Renal cortical epithelial cell (primary cell): ENCODE measurements at regions not wholly inside any gene's neighbourhood (a gene's known extent, or its start where the extent isn't known, plus 50 kb on each side); places are given as distances from the start of the nearest gene placed in this dataset.
A peak's percentile ranks its signal among the peaks of the same experiment; 100 is the strongest.

ENCODE experiments used
- DNase-seq: peaks from one replicate; pipeline ENCODE4 v3.0.0-alpha.2; 2011; ENCODE audit warnings: low read depth

DNA sequence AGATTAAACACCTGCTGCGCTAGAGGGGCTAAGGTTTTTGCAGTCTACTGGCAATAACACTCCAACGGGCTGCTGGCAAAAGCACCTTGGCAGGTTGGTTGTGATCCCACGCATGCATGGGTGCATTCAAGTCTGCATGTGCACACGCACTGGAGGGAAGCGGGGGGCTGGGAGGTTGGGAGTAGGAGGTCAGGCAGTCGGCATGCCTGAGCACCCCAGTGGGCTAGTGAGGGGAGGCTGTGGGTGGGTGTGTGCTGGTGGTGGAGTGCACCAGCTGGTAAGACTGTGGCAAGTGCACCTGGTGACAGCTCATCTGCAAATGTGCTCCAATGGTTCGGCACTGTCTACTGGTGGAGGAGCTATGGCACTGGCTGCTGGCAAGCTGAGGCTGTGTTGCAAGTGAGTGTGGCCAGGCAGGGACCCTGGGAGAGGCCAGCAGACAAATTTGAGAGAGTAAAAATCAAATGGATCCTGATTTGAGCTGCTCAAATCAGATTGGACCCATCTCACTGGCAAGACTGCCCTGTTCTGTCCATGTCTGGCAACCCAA, 460.6 kb upstream of the DSEL start:
- no peak for DNase-seq

DNA sequence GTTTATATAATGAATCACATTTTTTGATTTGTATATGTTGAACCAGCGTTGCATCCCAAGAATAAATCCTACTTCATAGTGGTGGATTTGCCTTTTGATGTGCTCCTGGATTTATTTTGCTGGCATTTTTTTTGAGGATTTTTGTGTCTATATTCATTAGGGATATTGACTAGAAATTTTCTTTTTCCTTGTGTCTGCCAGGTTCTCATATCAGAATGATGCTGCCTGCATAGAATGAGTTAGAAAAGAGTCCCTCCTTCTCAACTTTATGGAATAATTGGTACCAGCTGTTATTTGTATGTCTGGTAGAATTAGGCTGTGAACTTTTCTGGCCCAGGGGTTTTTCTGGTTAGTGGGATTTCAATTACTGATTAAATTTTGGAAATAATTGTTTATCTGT, 457.4 kb upstream of the DSEL start:
- DNase-seq, result no peak

DNA sequence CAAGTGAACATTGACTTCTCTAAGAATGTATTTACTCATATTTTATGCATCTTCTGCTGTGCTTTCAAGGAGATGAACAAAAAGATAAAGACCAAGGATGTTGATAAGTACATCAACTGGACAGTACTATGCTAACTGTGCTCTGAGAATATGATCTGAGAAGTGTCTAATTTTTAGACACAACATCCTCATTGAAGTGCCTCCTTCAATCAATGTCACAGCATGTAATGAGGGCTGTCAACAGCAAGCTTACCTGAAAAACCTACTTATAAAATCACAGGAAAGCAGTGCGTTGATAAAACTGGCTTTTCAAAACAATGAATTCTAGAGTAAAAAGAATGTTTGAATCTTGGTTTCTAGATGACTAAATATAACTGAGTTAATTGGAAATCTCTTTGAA, 452.9 kb upstream of the DSEL start:
- DNase-seq, result no peak

DNA sequence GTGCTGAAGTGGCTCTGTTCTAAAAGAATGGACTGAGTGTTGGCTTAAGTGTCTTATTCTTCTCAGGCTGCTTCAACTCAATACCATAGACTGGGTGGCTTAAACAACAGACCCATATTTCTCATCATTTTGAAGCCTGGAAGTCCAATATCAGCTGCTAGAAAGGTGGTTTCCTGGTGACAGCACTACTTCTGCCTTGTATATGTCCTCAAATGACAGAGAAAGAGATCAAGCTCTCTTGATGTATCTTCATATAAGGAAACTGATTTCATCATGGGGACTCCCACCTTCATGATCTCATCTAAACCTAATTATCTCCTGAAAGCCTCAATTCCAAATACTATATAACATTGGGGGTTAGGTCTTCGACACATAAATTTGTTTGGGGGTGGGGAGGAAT, 449.7 kb upstream of the DSEL start:
- no peak for DNase-seq

DNA sequence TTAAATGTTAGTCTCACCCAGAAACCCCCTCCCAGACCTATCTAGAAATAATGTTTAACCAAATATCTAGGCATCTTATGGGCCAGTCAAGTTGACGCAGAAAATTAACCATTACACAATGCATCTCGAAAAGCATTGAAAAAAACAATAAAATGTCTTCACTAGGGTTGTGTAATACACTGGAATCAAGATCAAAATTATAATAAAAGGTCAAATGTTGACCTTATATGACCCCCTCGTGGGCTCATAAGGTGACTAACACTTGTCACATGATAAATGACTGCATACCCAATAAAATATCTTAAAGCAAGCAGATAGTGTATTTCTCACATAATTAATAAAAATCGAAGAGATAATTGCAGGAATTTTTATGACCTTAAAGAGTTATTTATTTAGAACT, 447.9 kb upstream of the DSEL start:
- DNase-seq, result no peak

DNA sequence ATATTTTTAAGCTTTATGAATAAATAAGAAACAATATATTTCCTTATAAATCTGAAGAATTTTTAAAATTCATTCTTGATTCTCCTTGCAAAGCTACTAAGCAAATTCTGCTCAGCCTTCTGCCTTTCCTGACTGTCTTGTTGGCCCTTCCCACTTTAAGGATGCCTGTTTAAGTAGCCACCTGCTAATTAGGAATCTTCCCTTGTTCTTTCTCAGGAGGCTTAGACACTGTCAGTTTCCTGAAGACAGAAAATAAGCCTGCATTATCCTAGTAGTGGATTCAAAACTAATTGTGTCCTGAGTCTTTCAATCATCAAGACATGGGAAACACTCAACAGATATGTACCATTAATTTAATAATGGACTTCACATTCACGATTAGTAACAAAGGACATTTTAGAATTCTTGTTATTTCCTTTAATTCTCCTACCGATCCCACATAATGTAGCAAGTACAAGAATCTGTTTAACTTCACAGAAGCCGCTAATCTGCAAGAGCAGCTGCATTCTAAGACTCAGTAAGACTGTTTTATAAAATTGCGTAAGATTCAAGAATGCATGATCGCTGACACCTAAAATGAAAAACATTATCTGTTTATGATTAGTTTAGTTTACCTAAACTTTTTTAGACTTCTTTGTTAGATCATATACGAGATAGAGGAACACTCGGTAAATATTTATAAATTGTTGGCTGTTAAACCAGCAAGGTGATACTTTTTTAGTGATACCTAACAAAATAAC, 445.4 kb upstream of the DSEL start:
- DNase-seq, result no peak

DNA sequence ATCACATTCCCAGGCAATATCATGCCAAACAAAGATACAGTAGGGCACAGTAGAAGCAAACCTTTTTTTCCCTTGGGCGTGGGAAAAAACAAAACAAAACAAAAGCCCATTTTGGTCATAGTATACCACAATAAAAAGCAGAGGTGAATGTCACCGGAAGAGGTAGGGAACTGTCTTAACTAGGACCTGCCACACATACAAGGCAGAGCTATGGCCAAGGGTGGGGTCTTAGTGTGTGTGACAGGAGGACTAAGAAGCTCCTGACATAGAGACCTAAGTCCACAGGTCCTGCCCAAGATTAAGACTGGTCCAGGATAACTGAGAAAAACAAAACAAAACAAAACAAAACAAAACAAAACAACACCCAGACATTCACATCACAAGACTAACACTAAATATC, 441.2 kb upstream of the DSEL start:
- DNase-seq, result no peak

DNA sequence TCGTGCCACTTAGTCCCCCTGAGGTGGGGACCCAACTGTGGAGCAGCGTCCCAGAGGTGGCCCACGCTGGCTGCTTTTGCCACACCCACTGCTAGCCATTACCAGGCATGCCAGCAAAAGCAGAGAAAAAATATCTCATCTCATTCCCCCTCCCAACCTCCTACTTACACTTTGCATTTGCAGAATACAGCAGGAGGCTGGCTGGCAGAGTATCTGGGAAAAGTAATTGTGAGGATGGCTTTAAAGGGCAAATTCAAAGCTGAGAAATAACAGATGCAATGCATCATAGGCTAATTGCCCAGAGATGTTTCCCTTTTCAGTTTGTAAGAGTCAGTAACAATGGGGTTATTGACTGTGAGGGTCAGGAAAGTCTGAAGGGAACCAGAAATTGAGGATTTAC, 438.1 kb upstream of the DSEL start:
- no peak for DNase-seq

DNA sequence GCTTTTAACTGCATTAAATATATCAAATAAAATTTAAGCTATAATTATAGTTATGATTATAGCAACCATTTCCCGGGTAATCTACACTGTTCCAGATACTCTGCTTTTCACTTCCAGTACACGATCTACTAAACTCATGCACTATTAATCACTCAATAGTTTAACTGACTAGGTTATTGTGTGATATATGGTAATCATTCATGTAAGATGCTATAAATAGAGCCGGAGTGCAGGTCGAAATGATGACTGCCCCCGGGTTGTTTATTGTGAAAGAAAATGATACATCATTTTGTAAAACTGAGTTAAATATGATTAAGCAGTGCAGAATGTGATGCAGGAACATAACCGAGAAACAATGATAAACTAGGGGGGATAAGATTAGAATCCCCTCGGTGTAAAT, 434.6 kb upstream of the DSEL start:
- no peak for DNase-seq

DNA sequence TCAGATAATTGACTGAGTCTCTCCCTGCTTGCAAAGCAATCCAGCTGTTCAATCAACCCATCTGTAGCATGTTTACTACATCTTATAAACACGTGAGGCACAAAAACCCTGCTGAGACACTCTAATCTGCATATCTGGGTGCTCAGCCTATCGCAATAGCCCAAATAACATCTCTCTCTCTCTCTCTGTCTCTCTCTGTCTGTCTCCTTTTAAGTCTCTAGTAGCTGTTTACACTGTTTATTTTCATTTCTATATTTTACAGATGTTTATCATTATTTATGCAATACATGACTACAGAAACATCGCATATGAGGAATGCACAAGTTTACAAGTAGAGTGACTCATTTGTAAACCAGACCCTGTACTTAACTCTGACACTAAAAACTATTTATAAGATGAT, 422.1 kb upstream of the DSEL start:
- DNase-seq, result no peak

DNA sequence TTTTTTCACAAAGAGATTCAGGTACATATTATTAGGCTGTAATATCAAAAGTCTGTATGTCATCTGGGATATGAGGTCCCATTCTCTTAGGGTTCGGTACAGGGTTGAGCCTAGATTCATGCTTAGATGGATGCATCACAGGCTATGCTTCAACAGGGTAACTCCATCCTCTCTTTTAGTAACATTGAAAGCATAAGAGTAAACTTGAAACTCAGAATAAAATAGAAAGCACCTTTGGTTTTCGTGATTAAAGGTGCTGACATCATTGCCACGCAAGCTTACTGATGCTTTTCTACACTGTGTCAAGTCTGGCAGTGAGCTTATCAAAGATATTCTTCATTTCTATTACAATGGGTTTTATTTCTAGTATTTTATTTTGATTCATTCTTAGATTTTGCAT, 419.1 kb upstream of the DSEL start:
- DNase-seq, result no peak

DNA sequence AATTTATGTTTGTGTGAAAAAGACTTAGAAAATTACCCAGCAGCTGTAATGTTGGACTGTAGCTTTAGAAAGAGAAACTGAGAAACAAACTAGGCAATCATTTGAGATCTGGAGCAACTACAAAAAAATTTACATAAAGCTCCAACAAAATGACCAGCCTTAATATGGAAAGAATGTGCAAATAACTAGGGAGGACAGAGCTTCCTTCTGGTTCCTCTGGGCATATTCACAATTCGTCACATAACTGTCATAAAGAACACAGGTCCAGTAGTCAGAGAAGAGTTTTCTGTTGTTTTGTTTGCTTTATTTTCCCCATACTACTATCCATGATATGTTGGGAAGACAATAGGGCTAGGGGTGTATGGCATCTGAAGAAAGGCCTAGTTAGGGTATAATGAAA, 416.8 kb upstream of the DSEL start:
- DNase-seq, result no peak

DNA sequence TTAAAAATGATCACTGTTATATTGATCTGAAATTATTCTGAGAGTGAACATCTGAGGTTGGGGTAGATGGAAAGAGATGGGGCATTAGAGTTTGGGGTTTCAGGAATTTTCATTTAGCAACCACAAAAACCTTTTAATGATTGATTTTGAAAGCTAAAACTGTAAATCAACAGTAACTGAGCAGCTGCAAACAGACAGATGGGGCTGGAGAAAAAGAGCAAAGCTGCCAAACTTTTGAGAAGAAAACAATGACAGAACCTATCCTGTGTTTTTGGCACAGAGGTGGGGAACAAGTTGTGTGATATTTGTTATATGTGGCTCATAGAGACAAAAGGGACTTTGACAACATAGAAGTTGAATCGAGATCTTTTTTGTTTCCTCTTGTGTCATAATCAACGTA, 415.8 kb upstream of the DSEL start:
- no peak for DNase-seq

DNA sequence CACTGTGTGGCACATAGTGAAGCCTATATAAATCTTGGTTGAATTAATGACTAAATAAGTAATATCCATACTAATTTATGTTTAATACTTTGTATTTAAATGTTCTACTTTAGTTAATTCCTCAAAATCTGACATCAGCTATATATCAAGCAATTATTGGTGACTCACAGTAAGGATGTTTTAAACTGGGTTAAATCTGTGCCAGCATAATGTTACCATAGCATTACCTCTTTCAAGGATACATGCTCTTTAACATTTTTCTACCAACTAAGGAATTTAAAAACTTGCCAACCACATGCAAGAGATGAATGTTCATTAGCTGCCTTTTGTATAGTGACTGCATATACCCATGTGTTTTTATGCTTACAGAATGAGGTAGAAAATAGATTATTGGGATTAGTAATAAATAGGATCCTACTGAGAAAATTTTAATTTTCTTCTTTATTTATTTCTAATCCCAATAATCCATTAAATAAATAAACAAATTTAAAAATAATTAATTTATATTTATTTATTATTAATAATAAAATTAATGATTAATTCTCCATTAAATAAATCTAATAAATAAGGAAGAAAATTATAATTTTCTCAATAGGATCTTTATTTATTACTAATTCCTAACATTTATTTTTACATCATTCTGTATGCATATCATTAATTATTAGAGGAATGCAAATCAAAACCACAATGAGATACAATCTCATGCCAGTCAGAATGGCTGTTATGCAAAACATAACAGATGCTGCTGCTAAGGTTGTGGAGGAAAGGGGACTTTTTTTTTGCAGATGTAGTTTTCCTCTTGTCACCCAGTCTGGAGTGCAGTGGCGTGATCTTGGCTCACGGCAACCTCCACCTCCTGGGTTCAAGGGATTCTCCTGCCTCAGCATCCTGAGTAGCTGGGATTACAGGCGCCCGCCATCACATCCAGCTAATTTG, 410.7 kb upstream of the DSEL start:
- no peak for DNase-seq

DNA sequence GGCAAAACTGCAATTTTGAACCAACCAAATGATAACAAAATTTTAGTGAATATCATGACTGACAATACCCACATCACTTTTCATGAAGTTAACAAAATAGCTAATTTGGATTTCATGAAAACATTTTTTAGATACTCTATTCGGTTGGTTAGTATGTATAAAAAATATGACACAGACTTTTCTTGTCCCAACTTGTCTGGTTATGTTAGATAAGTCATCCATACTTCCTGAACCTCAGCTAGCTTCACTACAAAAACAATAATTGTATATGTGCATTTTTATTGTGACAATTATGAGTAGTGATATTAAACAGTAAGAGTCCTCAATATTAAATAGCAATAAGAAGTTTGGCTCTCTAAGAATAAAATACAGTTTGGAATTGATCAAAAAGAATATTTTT, 408.1 kb upstream of the DSEL start:
- DNase-seq, result no peak

DNA sequence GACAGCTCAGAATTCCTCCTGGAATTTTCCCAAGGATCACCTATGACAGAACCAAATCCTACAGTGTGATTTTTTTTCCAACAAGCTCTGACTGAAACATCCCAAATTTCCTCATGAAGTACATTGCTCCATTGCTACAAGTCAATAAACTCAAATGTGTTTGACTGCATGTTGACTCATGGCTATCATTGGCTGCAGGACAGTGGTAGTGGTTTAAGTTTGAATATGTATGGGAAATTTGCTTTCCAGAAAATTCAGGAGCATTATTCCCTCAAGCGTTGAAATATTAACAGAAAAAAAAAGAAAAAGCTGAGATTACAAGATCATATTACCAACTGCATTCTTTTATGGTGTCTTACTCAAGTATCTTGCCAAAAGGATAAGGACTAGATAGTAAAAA, 402.8 kb upstream of the DSEL start:
- no peak for DNase-seq

DNA sequence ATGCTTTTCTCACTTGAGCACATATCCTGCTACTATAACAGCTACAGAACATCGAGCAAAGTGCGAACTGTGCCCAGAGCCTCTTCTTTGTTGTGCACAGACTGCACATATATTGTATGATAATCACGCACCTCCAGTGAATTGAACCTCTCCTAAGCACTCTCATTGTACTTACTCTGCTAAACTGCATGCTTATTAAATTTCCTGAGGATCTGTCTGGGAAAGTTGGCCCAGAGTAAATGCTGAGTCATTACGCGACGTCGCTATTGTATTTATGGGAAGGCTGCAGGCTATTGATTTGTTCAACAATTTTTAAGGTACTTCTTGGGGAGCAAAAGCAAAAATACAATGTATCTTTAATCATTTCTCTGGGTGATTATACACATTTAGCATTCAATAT, 399.6 kb upstream of the DSEL start:
- no peak for DNase-seq

DNA sequence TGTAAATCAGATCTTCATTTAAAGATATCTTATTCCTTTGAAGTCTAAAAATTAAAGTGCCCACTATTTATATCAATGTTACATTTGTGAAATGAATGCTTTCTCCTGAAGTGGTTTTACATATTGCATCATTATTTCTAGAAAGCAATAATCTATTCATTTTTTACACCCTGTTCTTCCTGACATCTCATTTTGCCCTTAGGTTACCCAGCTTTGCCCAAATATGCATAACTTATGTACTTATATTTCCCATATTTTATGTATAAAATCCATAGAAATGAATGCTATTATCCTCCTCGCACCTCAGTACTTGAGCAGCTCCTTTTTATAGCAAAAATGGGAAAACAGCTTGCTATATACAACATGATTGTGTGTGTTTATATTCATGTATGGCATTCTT, 396.5 kb upstream of the DSEL start:
- DNase-seq, result no peak

DNA sequence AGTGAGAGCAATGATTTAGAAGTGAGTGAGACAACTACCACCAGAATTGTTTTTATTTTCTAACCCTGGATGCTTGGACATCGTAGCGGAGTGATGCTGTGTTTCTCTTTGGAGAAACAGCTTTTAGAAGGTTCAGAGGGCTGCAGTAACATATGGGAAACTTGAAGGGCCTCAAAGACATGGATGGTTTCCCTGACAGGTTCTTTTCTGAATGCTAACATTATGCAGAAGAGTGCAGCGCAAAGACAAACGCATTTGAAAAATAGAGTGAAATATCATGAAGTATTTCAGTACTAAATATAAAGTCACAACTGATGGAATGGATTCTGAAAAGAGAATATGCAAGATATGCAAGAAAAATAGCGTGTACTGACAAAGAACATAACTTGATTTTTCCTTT, 385.1 kb upstream of the DSEL start:
- no peak for DNase-seq

DNA sequence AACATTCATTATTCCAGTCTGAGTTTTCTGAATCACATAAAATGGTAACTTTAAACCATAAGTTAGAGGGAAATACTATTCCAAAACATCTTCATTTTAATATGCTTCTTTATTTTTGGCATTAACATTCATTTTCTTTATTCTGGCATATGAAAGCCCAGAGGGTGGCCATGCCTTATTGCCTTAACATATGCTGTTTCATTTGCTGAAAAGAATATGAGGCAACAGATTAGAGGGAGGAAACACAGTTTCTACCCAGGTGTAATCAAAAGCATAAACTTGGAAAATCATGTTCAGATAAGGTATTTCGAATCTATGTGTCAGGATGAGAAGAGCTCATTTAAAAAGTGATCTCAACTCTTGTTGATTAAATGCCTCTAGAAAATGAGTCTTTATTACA, 379.9 kb upstream of the DSEL start:
- DNase-seq, result no peak

DNA sequence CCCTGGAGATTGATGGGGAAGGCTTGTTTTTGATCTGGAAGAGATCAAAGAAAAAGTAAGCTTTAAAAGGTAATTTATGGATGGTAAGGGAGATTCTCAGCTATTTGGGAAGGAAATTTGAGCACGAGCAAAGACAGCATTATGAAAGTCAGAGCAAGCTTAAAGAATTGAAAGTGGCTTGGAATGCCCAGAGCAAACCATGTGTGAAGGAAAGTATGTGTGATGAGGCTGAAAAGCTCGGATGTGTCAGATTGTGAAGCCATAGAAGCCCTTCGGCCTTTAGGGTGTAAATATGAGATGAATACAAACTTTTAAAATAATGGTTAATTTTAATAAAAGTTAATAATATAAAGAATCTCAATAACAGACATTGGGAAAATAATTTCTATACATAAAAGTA, 377.4 kb upstream of the DSEL start:
- DNase-seq, result peak; percentile 3

DNA sequence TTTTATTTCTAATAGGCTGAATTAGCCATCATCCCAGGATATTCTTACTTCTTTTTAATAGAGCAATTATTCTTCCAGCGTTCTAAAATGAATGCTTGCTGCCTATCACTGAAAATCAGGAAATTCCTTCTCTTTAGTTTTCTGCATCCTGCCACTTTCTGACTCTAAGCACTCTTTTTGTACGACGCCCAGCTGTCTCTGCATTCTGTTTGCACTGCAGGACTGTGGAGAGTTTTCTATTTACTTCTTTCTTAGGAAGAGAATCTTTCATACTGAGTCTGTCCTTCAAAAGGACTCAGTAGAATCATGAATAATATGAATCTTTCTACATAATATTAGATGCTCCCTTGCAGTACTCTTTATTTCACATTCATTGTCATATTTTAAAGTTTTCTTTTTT, 360.4 kb upstream of the DSEL start:
- DNase-seq, result no peak

DNA sequence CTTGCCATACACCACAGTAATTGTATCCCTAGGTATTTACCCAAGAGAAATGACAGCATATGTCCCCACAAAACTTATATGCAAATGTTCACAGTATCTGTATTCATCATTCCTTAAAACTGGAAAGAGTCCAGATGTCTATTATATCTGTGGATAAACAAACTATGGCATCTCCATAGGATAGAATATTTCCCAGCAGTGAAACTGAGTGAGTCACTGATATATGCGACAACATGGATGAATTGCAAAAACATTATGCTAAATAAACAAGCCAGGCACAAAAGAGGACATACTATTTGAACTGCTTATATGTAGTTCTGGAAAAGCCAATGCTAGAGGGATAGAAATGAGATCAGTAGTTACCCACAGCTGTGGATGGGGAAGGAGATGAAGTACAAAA, 359.4 kb upstream of the DSEL start:
- DNase-seq, result peak; percentile 14
